DMS53 treated with DMSO at 0.1 percent for 48 hours (cell line): ENCODE measurements at regions not wholly inside any gene's neighbourhood (a gene's known extent, or its start where the extent isn't known, plus 50 kb on each side); places are given as distances from the start of the nearest gene placed in this dataset.
"Not testable (repeated sequence)": the region's sequence is repeated elsewhere in the genome, so short reads cannot be mapped to it uniquely, and the experiment has no call there.

Source experiments
- DNase-seq: peaks from one replicate; lab custom pipeline; 2025; ENCODE audit not compliant: unreplicated experiment; lab: John Stamatoyannopoulos, UW

DNA sequence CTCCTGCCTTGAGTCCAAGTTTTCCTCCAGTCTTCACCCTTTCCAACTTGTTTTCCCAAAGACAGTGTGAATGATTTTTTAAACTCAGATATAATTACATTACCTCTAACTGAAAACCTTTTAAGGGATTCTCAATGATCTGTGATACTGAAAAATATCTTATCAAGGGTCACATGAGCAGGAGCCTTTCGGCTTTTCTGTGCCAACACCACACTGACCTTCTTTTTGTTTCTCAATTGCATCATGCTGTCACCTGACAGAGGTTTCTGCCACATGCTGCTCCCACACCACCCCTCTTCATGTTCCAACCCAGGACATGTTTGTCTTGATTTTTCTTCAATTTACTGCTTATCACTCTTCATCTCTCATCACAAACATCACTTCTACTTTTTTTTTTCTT, 820.0 kb downstream of the PRELID2 start:
- DNase-seq, result no peak

DNA sequence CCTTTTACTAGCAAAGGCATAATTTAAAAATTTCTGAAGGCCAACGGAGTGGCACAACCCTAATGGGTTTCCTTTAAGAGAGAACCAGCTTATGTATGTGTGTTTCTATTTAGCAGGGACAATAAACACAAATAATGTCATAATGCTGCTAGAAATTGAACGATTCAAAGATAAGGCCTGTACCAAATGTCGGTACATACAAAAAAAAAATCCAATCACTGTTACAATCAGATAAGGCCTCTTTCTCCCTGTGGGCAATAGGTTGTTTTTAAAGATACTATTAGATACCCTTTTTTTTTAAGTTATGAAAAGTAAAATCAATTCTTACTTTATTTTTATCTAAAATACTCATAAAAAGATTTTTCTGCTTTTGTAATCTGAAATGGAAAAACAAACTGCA, 821.0 kb downstream of the PRELID2 start:
- DNase-seq, result no peak

DNA sequence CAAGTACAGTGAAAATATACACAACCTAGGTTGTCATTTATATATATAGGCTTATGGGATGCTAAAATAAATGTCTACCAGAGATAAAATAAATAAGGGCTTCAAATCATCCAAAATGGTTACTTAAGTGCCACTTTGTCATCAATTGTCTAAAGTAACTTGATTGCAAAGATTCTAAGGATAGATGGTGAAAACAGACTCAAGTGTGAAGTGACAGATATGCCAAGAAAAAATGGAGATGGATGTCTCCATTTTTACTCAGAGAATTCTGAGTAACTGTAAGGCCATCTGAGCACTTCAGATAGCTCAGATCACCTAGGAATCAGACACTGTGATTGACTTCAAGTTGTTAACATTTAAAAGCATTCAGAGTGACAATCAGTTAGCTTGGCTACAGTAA, 824.3 kb downstream of the PRELID2 start:
- no peak for DNase-seq

DNA sequence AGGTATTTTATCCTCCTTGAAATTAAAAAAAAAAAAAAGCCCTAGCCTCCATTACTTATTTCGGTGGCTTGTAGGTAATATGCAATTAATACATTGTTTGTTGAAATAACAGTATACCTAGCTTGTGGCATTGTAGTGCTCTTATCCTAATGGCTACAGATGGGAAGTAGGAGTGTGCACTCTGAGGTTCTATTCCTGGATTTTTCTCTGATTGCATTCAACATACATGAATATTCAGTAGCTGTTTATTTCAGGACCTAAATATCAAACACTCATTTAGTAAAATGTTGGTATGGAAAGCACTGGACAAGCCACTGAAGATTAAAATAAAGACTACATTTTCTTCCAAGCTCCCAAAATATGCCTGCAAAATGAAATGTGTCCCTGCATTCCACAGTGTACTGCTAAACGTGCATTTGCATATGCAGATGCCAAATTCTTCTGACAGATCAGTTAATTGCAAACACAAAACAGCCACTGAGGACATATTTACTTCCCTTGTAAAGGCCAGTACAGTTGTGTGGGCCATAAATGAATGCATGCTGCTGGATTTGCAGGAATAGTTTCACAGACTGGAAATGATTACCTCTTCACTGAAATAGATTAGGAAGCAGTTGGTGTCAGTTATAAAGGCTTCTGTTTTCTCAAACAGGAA, 826.1 kb downstream of the PRELID2 start:
- DNase-seq, result no peak

DNA sequence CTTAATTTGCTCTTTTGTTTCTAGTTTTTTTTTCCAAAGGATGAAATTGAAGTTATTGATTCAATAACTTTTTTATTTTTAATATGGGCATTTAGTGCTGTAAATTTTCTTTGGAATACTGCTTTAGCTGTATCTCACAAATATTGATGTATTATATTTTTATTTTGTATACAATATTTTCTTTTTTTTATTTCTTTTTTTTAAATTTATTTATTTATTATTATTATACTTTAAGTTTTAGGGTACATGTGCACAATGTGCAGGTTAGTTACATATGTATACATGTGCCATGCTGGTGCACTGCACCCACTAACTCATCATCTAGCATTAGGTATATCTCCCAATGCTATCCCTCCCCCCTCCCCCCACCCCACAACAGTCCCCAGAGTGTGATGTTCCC, 823.7 kb downstream of the KCTD16 start:
- DNase-seq, result not testable (repeated sequence)

DNA sequence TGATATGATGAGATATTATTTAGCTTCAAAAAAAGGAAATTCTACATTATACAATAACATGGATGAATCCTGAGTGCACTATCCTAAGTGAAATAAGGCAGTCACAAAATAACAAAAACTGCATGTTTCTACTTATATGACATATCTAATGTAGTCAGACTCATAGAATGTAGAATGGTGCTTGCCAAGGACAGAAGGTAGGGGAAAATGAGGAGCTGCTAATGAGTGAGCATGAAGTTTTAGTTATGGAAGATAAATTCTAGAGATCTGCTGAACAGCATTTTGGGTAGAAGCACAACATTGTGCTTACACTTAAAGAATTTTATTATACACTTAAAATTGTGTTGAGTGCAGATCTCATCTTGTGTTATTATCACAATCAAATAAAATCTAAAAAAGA, 812.4 kb downstream of the KCTD16 start:
- DNase-seq, result no peak

DNA sequence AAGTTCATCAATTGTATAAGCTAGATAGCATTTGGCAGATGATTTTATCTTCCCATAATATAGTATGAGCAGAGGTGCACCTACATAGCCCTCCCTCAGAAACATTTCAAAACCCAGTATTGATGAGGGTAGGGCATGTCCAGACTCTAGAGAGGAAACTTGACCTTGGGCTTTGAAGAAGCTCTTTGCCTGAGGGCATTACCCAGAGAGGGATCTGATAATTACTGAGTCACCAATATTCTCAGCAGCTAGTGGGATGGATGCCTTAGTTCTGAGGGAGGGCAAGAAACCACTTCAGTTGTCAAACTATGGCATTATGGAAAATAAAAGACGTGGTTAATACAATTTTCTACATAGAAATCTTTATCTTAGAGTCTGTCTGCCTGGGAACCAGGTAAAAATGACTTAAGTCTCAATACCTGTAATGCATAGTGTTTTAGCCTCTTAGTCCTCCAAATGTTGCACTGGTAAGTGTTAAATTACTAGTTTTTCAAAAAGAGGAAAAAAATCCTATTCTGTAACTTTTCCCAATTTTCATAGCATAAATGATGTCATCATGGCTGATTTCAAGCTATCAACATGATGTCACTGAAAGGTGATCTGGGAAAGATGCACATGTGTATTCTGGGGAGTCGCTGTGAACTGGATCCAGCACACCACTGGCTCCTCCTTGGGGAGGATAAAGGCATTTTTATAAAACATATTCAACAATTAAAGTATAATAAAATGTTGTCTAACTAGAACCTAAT, 809.0 kb downstream of the KCTD16 start:
- no peak for DNase-seq

DNA sequence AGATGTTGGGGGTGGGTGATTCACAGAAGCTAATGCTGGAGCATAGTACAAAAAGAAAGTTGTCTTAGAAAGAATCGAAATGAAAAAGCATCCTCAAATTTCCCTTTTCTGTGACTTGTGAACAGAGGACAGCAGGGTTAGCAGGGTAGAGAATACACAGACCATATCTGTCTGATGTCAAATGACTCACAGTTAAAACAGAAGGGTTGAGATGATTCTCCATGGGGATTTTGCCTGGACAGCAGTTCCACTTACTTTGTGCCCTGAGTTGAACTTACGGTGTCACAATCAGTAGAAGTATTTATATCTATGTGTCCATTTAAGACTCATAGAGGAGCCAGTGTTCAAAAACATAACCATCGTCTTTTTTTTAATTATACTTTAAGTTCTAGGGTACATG, 801.6 kb downstream of the KCTD16 start:
- DNase-seq, result no peak

DNA sequence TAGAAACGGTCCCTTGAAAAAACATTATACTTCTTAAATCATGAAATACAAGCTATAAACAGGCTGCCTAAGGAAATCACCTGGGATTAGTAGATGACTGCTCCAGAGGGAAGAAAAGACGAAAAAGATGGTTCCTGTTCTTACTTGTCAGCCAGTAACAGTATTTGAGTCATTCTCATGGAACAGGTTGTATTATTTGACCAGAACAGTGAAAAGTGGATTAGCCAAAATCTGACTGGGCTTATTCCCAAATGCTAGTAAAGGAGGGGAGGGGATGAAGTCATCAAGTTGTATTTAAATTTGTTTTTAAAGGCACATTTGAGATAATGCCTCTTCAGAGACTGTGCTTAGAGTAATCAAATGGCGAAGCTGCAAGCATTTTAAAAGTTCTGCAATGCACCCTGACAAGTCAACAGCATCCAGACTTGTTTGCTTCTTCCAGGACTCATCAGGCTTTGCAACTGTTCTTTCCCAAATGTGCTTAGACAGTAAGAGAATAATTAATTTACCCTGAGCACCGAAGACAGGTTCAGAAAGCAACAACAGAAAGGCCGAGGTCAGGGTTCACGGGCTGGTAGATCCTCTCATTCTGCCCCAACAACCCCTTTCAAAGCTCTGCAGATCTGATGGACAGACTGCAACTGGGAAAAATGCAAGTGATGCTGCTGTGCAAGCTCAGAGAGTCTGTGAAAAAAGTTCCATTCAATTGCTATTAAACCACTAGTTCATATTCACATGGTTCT, 800.6 kb downstream of the KCTD16 start:
- no peak for DNase-seq

DNA sequence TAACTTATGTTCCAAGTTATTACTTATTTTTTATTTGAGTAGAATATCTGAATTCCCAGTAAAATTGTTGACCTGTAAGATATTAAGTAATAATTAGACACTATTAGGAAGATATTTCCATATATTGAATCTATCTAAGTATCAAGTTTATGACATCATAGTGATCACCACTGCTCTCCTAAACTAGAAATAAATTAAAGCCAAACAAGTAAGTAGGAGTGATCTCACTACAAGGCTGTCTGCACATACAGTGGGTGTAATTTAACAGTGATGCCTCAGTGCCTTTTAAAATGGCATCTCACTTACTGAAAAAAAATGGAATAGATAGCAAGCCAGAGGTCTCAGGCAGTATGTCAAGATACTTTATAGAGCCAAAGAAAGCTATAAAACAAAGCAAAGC, 789.6 kb downstream of the KCTD16 start:
- no peak for DNase-seq

DNA sequence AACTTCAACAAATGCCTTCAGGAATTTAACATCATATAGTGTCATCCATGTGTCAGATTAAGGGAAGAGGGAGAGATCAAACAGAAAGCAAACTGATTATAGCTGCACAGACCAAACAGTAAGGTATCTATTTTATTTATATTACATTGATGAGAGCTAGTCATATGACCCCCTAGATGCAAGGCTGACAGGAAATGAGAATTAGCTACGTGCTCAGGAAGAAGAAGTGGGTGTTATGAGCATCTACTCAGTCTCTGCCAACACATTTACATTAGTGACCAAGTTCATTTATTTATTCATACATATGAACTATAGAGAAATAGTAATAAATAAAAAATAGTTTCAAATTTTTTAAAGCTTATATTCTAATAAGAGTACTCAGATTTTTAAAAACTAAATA, 787.3 kb downstream of the KCTD16 start:
- no peak for DNase-seq

DNA sequence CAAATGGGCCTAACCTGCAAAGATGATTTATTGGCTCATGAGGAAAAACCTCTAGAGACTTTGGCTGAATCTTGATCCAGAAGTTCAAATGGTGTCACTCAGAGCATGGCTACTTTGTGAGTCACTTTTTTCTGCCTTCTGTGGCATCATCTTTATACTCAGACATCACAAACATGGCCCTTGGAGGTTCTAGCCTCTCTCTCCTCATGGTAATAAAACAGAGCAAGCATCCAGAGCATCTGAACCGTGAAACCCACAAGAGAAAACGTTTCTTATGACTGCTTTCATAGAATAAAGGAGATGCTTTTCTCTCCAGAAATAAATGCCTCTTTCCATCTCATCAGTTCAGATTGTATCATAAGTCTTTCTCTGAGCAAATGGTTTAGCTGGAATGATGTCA, 780.3 kb downstream of the KCTD16 start:
- no peak for DNase-seq

DNA sequence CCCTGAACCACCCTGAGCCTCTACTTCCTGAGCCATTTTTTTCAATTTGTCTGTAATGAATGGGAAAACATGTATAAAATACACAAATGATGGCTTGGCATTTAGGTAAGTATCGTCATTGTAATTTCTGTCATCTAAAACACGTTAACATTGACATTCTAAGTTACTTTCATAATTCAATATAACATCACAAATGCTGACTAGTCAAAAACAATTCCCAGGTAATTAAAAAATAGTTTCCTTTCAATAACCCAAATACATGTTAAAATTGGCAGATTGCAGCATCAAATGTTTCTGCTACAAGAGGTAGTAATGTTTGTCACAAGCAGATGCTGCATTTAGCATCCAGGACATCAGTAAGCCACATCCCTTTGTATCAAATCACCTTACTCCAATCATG, 776.4 kb downstream of the KCTD16 start:
- no peak for DNase-seq

DNA sequence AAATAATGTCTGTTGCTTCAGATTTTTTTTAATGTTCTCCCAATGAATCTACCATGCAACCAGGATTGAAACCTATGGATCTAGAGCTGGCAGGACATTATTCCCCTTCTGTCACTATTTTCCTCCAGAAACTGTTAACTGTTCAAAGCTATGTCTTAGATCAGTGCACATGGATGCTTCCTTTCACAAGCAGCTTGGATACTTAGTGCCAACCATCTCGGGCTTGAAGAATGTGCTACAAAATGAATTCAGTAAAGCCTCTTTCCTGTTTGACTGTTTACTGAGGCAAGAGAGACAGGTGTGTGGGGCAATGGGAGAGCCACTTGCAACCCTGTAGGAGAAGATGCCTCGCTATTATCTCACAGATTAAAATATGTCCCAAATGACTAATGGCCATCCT, 774.8 kb downstream of the KCTD16 start:
- peak; percentile 7 for DNase-seq

DNA sequence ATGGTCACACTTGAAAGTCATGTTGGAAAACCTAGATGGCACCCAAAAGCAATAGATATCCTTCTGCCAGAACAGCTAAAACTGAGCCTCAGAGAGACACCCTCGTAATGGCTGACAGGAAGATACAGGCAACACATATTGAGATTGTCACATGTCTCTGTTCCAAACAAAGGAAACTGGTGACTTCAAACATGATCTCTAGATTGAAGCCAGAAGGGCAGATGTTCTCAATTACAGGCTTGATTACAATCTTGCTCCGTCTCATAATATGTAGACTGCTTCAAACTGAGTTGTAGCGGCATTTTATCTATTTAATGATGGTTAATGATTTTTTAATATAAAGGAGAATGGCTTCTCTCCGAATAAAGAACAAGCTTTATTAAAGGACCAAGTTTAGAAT, 774.3 kb downstream of the KCTD16 start:
- no peak for DNase-seq

DNA sequence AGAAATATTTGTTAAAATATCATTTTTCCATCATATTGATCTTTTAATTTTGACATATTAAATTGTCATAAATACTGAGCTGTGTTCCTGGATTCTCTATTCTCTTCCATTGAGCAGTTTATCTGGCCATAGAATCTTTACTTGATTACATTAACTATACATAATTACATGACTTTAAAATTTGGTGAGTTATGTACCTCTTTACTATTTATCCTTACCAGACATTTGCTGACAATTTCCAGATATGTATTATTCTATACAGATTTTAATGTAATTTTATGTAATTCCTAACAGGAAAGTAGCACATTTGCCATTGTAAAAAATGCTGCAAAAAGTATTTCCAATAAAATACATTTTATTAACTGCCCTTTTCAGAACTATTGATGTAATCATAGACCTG, 770.3 kb downstream of the KCTD16 start:
- no peak for DNase-seq

DNA sequence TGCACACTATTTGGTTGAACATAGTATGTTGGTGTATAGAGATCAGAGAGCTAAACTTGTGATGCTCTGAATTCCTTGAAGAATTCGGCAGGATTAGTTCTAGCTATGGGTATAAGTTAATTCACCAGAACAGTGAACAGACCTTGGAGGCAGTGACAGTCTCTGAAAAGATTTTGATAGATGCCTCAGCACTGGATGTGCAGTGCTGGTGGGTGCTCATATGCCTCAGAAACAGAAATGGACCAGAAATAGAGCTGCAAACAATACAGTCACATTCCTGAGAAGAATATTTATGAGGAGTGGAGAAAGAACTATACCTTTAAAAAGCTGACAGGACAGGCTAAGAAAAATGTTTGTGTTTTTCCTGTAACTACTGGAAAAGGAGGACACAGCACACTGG, 747.7 kb downstream of the KCTD16 start:
- DNase-seq, result no peak

DNA sequence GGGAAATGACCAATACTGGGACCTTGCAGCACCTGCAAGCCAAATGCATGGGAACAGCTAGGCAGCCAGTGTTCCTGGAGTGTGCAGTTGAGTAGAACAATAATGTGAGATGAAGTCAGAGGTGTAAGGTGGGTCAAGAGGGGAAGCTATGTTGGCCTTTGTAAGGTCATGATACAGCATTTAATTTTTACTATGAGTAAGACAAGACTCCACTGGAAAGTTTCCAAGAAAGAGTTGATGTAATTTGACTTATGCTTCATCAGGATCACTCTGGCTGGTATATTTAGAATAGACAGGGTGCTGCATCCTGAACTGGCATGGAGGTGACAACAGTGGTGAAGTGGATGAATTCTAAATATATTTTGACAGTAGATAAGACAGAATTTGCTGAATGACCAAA, 744.8 kb downstream of the KCTD16 start:
- no peak for DNase-seq

DNA sequence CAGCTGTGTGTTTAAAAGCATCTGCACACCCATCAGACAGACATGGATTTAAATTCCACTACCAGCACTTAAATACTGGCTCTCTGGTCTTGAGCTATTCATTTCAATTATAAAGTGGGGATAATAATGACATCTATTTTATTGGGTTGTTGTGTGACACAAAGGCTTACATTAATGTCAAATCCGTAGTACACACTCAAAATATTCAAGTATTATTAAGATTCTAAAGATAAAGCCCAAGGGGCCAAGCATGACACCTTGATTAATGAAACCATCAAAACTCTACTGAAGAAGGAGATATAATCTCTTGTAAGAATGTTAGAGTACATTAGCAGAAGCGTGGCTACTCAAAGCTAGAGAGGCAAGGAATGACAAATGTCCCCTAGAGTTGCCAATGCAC, 743.0 kb downstream of the KCTD16 start:
- DNase-seq, result no peak

DNA sequence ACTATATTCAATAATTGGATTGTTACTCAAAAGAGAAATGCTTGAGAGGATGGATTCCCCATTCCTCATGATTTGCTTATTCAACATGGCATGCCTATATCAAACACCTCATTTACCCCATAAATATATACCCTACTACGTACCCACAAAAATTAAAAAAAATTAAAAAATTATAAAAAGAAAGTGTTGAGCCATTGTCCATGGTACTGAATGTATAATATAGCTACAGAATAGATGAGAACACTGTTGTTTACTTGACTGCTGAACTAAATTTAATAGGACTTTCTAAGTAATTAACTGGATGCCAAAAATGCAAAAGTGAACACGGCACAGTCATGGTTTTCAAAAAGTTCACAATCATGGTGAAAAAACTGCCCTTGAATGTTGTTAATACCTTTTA, 725.8 kb downstream of the KCTD16 start:
- DNase-seq, result no peak

DNA sequence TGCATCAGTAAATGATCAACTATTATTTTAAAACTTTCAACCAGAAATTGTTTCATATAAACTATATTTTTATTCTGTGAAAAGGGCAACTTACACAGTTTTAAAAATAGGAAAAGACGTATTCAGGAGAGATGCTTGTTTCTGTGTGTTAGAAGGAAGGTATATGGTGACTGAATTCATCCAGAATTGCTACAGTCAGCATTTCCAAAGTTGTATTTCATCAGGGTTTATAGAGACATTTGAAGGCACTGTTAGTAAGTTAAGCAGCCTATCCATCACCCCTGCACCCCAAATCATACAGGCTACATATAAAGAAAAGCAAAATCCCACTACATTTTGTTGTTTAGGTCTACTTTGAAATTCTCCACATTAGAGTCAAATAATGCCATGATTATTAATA, 716.0 kb downstream of the KCTD16 start:
- DNase-seq, result no peak

DNA sequence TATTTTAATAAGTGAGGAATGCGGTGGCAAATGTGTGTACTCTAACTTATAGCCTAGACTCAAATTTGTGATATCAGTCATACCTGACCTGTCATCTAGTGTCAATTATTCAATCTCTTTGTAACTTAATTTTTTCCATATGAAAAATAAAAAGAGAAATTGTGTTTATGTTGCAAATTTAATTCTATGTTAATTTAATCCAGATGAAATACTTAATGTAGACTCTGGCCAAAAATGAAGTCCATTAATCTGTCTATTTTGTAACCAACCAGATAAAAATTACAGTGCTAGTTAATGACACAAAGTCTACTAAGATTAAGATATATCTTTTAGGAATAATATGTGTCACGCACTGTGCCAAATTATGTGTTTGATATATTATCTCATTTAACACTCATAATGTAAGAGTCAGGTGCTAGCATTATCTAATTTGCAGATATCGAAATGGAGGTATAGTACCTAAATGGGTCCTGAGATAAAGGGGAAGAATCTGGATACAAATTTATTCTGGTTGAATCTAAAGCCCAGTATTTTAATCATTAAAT, 712.1 kb downstream of the KCTD16 start:
- DNase-seq, result no peak
